ENCODE measurements at regions not wholly inside any gene's neighbourhood (a gene's known extent, or its start where the extent isn't known, plus 50 kb on each side); places are given as distances from the start of the nearest gene placed in this dataset.

GRCh38 chr2:506451-506850, 170.8 kb downstream of the TMEM18 start:
- TF ChIP-seq CTCF (conservative IDR thresholded peaks at IDR 0.05; ENCODE audit: low read depth, low read length) (no peak), EZH2 (IDR thresholded peaks at IDR 0.05; ENCODE audit: low read length, unreplicated experiment) (no peak), EZH2phosphoT487 (IDR thresholded peaks at IDR 0.05; ENCODE audit: borderline replicate concordance, low read length) (no peak)

Measured in PC-3 (cell line).